Type B pancreatic cell (in vitro differentiated cells): ENCODE measurements at regions not wholly inside any gene's neighbourhood (a gene's known extent, or its start where the extent isn't known, plus 50 kb on each side); places are given as distances from the start of the nearest gene placed in this dataset.

Experiments used
- DNase-seq: peaks from one replicate; pipeline ENCODE4 v3.0.0; 2021; ENCODE audit warnings: mixed read lengths; ENCODE audit not compliant: unreplicated experiment; ENCODE audit errors: extremely low spot score
- H3K27ac Mint-ChIP-seq: 2 replicates; pipeline ENCODE4 v1.8.0; 2021; ENCODE audit warnings: mild to moderate bottlenecking, mixed read lengths
- H3K27me3 Mint-ChIP-seq: 2 replicates; pipeline ENCODE4 v1.8.0; 2021; ENCODE audit warnings: mixed read lengths
- H3K36me3 Mint-ChIP-seq: 2 replicates; pipeline ENCODE4 v1.8.0; 2021; ENCODE audit warnings: mixed read lengths
- H3K4me1 Mint-ChIP-seq: one replicate; pipeline ENCODE4 v1.8.0; 2021; ENCODE audit warnings: mixed read lengths; ENCODE audit not compliant: unreplicated experiment
- H3K4me3 Mint-ChIP-seq: 2 replicates; pipeline ENCODE4 v1.8.0; 2021; ENCODE audit warnings: mild to moderate bottlenecking, mixed read lengths
- H3K9me3 Mint-ChIP-seq: 2 replicates; pipeline ENCODE4 v1.8.0; 2021; ENCODE audit warnings: mixed read lengths
- CTCF ChIP-seq: fragments of 200-600 bp; sonication (generic); conservative IDR thresholded peaks from 2 replicates; pipeline ENCODE4 v1.5.0; 2021; ENCODE audit warnings: antibody characterized with exemption, mild to moderate bottlenecking

- no peaks in the 10 kb centered on the region for H3K36me3 Mint-ChIP-seq
- DNase-seq = no peak
- peaks cover 4% of the 10 kb centered on the region for H3K9me3 Mint-ChIP-seq
- H3K27me3 Mint-ChIP-seq = no peaks in the 10 kb centered on the region
- no peak overlapping the region for H3K4me3 Mint-ChIP-seq
- H3K4me1 Mint-ChIP-seq = no peaks in the 10 kb centered on the region
- no peak overlapping the region for H3K27ac Mint-ChIP-seq
- no peak for TF ChIP-seq CTCF
These were observed 778.4 kb upstream of the FRG1 start for GRCh38 chr4:189162073-189162789.

DNA sequence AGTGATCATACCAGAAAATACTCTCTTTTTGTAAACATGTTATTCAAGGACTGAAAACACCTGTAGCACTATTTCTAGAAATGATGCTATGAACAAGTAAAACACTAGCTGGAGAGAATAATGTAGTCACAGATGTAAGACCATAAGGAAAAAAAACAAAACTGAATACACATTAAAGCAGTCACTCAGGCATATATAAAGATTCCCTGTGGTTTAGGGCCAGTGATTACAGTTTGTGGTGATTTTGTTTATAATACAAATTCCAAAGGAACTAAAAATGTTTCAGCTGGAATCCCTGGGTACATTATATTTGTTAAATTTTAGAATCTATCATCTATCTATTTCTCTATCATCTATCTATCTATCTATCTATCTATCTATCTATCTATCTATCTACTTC, 777.8 kb upstream of the FRG1 start:
- no peak for DNase-seq
- Mint-ChIP-seq H3K27me3 (no peaks in the 10 kb centered on the region), H3K4me1 (no peaks in the 10 kb centered on the region), H3K9me3 (peaks cover 4% of the 10 kb centered on the region), H3K27ac (no peak overlapping the region), H3K4me3 (no peak overlapping the region), H3K36me3 (no peaks in the 10 kb centered on the region)
- no peak for TF ChIP-seq CTCF

GRCh38 chr4:189176002-189176401, 764.7 kb upstream of the FRG1 start:
- Mint-ChIP-seq H3K36me3 (no peaks in the 10 kb centered on the region), H3K9me3 (no peaks in the 10 kb centered on the region), H3K27me3 (peaks cover 7% of the 10 kb centered on the region), H3K4me3 (no peak overlapping the region), H3K4me1 (no peaks in the 10 kb centered on the region), H3K27ac (no peak overlapping the region)
- no peak for DNase-seq
- TF ChIP-seq CTCF = no peak

- no peak overlapping the region for H3K4me3 Mint-ChIP-seq
- no peak overlapping the region for H3K27ac Mint-ChIP-seq
- no peaks in the 10 kb centered on the region for H3K4me1 Mint-ChIP-seq
- peaks cover 3% of the 10 kb centered on the region for H3K27me3 Mint-ChIP-seq
- H3K9me3 Mint-ChIP-seq = no peaks in the 10 kb centered on the region
- DNase-seq = no peak
- no peak for TF ChIP-seq CTCF
- H3K36me3 Mint-ChIP-seq = no peaks in the 10 kb centered on the region
These were observed 763.5 kb upstream of the FRG1 start for GRCh38 chr4:189177130-189177529.

- Mint-ChIP-seq H3K9me3 (no peaks in the 10 kb centered on the region), H3K4me3 (no peak overlapping the region), H3K36me3 (no peaks in the 10 kb centered on the region), H3K27me3 (peaks cover 3% of the 10 kb centered on the region), H3K27ac (no peak overlapping the region), H3K4me1 (no peaks in the 10 kb centered on the region)
- no peak for DNase-seq
- no peak for TF ChIP-seq CTCF
These were observed 762.4 kb upstream of the FRG1 start for GRCh38 chr4:189178125-189178746.
